Fibroblast of villous mesenchyme (primary cell): ENCODE measurements at regions not wholly inside any gene's neighbourhood (a gene's known extent, or its start where the extent isn't known, plus 50 kb on each side); places are given as distances from the start of the nearest gene placed in this dataset.

Experiments
- DNase-seq: peaks from one replicate; pipeline ENCODE4 v3.0.0-alpha.2; 2010; ENCODE audit warnings: low read depth
- H3K4me3 ChIP-seq: 2 replicates; pipeline ENCODE4 v1.5.1; 2011; ENCODE audit warnings: low read depth, mild to moderate bottlenecking, low read length
- CTCF ChIP-seq: IDR thresholded peaks from 2 replicates; pipeline ENCODE4 v1.5.1; 2012; ENCODE audit warnings: low read depth, mild to moderate bottlenecking, low read length; ENCODE audit not compliant: insufficient read depth

GRCh38 chr3:104108522-104108921 is 1258.2 kb upstream of the ALCAM start:
- no peak for TF ChIP-seq CTCF

GRCh38 chr3:104126463-104126862 is 1240.2 kb upstream of the ALCAM start:
- no peak for DNase-seq
- TF ChIP-seq CTCF: no peak
- H3K4me3 ChIP-seq: no peak overlapping the region

More at GRCh38 chr3:104108522-104108921, 1258.2 kb upstream of the ALCAM start:
- H3K4me3 ChIP-seq: no peak overlapping the region
- DNase-seq: no peak

GRCh38 chr3:104126864-104127553 is 1239.7 kb upstream of the ALCAM start:
- no peak for DNase-seq
- no peak overlapping the region for H3K4me3 ChIP-seq
- TF ChIP-seq CTCF: no peak

- no peak overlapping the region for H3K4me3 ChIP-seq
- no peak for DNase-seq
- TF ChIP-seq CTCF: no peak
Observed at GRCh38 chr3:104127830-104128229, 1238.9 kb upstream of the ALCAM start.

GRCh38 chr3:104132566-104133403 is 1233.9 kb upstream of the ALCAM start:
- DNase-seq: no peak
- TF ChIP-seq CTCF: no peak
- no peak overlapping the region for H3K4me3 ChIP-seq

GRCh38 chr3:104133630-104134029 is 1233.1 kb upstream of the ALCAM start:
- no peak for TF ChIP-seq CTCF
- DNase-seq: no peak
- H3K4me3 ChIP-seq: no peak overlapping the region
